ENCODE measurements at regions not wholly inside any gene's neighbourhood (a gene's known extent, or its start where the extent isn't known, plus 50 kb on each side); places are given as distances from the start of the nearest gene placed in this dataset.
"Not testable (repeated sequence)": the region's sequence is repeated elsewhere in the genome, so short reads cannot be mapped to it uniquely, and the experiment has no call there.

GRCh38 chr3:30321065-30321464 is 285.3 kb upstream of the TGFBR2 start:
- H3K36me3 Mint-ChIP-seq: no peaks in the 10 kb centered on the region
- Histone ChIP-seq H3K4me2 (no peak overlapping the region), H2AFZ (replicated peaks) (no peak overlapping the region), H3K4me1 (peaks cover 9% of the 10 kb centered on the region), H3K9me3 (ENCODE audit: low read depth) (no peaks in the 10 kb centered on the region), H4K20me1 (ENCODE audit: low read depth) (no peaks in the 10 kb centered on the region), H3K9ac (no peak overlapping the region), H3K79me2 (ENCODE audit: low read depth) (no peaks in the 10 kb centered on the region), H3K4me3 (no peak overlapping the region), H3K27me3 (no peaks in the 10 kb centered on the region), H3K27ac (no peak overlapping the region), H3F3A (ENCODE audit: low read depth) (peaks cover 9% of the 10 kb centered on the region), H3K36me3 (no peaks in the 10 kb centered on the region)
- H3K4me1 Mint-ChIP-seq: peaks cover 10% of the 10 kb centered on the region
- no peak overlapping the region for H3K27ac Mint-ChIP-seq
- no peak overlapping the region for H3K4me3 Mint-ChIP-seq
- TF ChIP-seq EZH2phosphoT487 (IDR thresholded peaks at IDR 0.05): no peak
- no peak for TF ChIP-seq CTCF (IDR thresholded peaks at IDR 0.05)
- no peak for TF ChIP-seq EZH2 (IDR thresholded peaks at IDR 0.05)
- H3K9me3 Mint-ChIP-seq: peaks cover 6% of the 10 kb centered on the region
- no peaks in the 10 kb centered on the region for H3K27me3 Mint-ChIP-seq (ENCODE audit: insufficient read depth, low read depth)
- no peak for DNase-seq (ENCODE audit: low spot score)

GRCh38 chr3:30323649-30324048 is 282.8 kb upstream of the TGFBR2 start:
- not testable (repeated sequence) for H2AFZ ChIP-seq (replicated peaks); DNase-seq (ENCODE audit: low spot score); H3K4me1 ChIP-seq; H3K9ac ChIP-seq; H4K20me1 ChIP-seq (ENCODE audit: low read depth); H3F3A ChIP-seq (ENCODE audit: low read depth); H3K27ac Mint-ChIP-seq; H3K27me3 Mint-ChIP-seq (ENCODE audit: insufficient read depth, low read depth); H3K27ac ChIP-seq; H3K4me2 ChIP-seq; H3K9me3 Mint-ChIP-seq; H3K4me3 Mint-ChIP-seq; H3K36me3 Mint-ChIP-seq; H3K4me3 ChIP-seq; H3K9me3 ChIP-seq (ENCODE audit: low read depth); H3K27me3 ChIP-seq; H3K36me3 ChIP-seq; H3K79me2 ChIP-seq (ENCODE audit: low read depth)
- H3K4me1 Mint-ChIP-seq: peaks cover 10% of the 10 kb centered on the region

GRCh38 chr3:30324587-30324986 is 281.8 kb upstream of the TGFBR2 start:
- H4K20me1 ChIP-seq (ENCODE audit: low read depth): no peaks in the 10 kb centered on the region
- no peaks in the 10 kb centered on the region for H3K9me3 ChIP-seq (ENCODE audit: low read depth)
- Mint-ChIP-seq H3K36me3 (no peaks in the 10 kb centered on the region), H3K27me3 (ENCODE audit: insufficient read depth, low read depth) (no peaks in the 10 kb centered on the region), H3K9me3 (peaks cover 6% of the 10 kb centered on the region), H3K4me3 (no peak overlapping the region), H3K27ac (no peak overlapping the region), H3K4me1 (peaks cover 8% of the 10 kb centered on the region)
- no peak overlapping the region for H3K9ac ChIP-seq
- H3F3A ChIP-seq (ENCODE audit: low read depth): peaks cover 9% of the 10 kb centered on the region
- no peaks in the 10 kb centered on the region for H3K79me2 ChIP-seq (ENCODE audit: low read depth)
- H3K27me3 ChIP-seq: no peaks in the 10 kb centered on the region
- TF ChIP-seq EZH2phosphoT487 (IDR thresholded peaks at IDR 0.05) (no peak), EZH2 (IDR thresholded peaks at IDR 0.05) (no peak), CTCF (IDR thresholded peaks at IDR 0.05) (no peak)
- no peak for DNase-seq (ENCODE audit: low spot score)
- no peak overlapping the region for H3K4me3 ChIP-seq
- H3K4me2 ChIP-seq: no peak overlapping the region
- H3K4me1 ChIP-seq: peaks cover 9% of the 10 kb centered on the region
- H3K36me3 ChIP-seq: no peaks in the 10 kb centered on the region
- no peak overlapping the region for H2AFZ ChIP-seq (replicated peaks)
- no peak overlapping the region for H3K27ac ChIP-seq

GRCh38 chr3:30327976-30328375 is 278.4 kb upstream of the TGFBR2 start:
- not testable (repeated sequence) for H3K27me3 ChIP-seq; H3K36me3 ChIP-seq; H3F3A ChIP-seq (ENCODE audit: low read depth); H3K4me3 ChIP-seq; H3K79me2 ChIP-seq (ENCODE audit: low read depth); DNase-seq (ENCODE audit: low spot score); H3K36me3 Mint-ChIP-seq; H3K4me2 ChIP-seq; H3K27ac Mint-ChIP-seq; H3K9ac ChIP-seq; H3K4me1 Mint-ChIP-seq; H3K4me1 ChIP-seq; H3K27ac ChIP-seq; H3K4me3 Mint-ChIP-seq; H3K9me3 ChIP-seq (ENCODE audit: low read depth); H3K27me3 Mint-ChIP-seq (ENCODE audit: insufficient read depth, low read depth); H4K20me1 ChIP-seq (ENCODE audit: low read depth); H2AFZ ChIP-seq (replicated peaks); H3K9me3 Mint-ChIP-seq

- not testable (repeated sequence) for H3K27me3 Mint-ChIP-seq (ENCODE audit: insufficient read depth, low read depth); H3K79me2 ChIP-seq (ENCODE audit: low read depth); H3K4me2 ChIP-seq; H2AFZ ChIP-seq (replicated peaks); H3K4me3 Mint-ChIP-seq; H3K36me3 ChIP-seq; H3K9me3 ChIP-seq (ENCODE audit: low read depth); H3K27ac Mint-ChIP-seq; H3K27me3 ChIP-seq; H3K4me1 Mint-ChIP-seq; H3F3A ChIP-seq (ENCODE audit: low read depth); H3K27ac ChIP-seq; DNase-seq (ENCODE audit: low spot score); H4K20me1 ChIP-seq (ENCODE audit: low read depth); H3K4me3 ChIP-seq; H3K36me3 Mint-ChIP-seq; H3K9me3 Mint-ChIP-seq; H3K4me1 ChIP-seq; H3K9ac ChIP-seq
Measured at GRCh38 chr3:30328935-30329334, 277.5 kb upstream of the TGFBR2 start.

All from neural progenitor cell (in vitro differentiated cells).